GM12891 (cell line): ENCODE measurements at regions not wholly inside any gene's neighbourhood (a gene's known extent, or its start where the extent isn't known, plus 50 kb on each side); places are given as distances from the start of the nearest gene placed in this dataset.
"Not testable (repeated sequence)": the region's sequence is repeated elsewhere in the genome, so short reads cannot be mapped to it uniquely, and the experiment has no call there.

Experiments used
- DNase-seq: peaks from one replicate; pipeline ENCODE4 v3.0.0; 2011; ENCODE audit warnings: low spot score; ENCODE audit not compliant: insufficient read length
- FAIRE-seq: peaks from 2 replicates; lab custom pipeline; 2011; peaks lifted over from hg19 to GRCh38; lab: Jason Lieb, UNC
- PAX5 ChIP-seq: IDR thresholded peaks from 2 replicates; pipeline ENCODE4 v1.6.1; 2011; ENCODE audit warnings: low read length, moderate library complexity, mild to moderate bottlenecking; ENCODE audit not compliant: insufficient read depth, severe bottlenecking
- POLR2A ChIP-seq: IDR thresholded peaks from 2 replicates; pipeline ENCODE4 v1.6.1; 2011; ENCODE audit warnings: low read depth, low read length, control low read depth
- POLR2AphosphoS5 ChIP-seq: IDR thresholded peaks from 2 replicates; pipeline ENCODE4 v1.6.1; 2011; ENCODE audit warnings: low read depth, low read length, control low read depth
- POU2F2 ChIP-seq: IDR thresholded peaks from 2 replicates; pipeline ENCODE4 v1.6.1; 2011; ENCODE audit warnings: low read depth, mild to moderate bottlenecking, control low read depth, low read length, moderate library complexity
- SPI1 ChIP-seq: IDR thresholded peaks from 2 replicates; pipeline ENCODE4 v1.6.1; 2011; ENCODE audit warnings: low read depth, low read length, control low read depth
- TAF1 ChIP-seq: IDR thresholded peaks from 2 replicates; pipeline ENCODE4 v1.6.1; 2011; ENCODE audit warnings: low read depth, low read length, control low read depth

DNA sequence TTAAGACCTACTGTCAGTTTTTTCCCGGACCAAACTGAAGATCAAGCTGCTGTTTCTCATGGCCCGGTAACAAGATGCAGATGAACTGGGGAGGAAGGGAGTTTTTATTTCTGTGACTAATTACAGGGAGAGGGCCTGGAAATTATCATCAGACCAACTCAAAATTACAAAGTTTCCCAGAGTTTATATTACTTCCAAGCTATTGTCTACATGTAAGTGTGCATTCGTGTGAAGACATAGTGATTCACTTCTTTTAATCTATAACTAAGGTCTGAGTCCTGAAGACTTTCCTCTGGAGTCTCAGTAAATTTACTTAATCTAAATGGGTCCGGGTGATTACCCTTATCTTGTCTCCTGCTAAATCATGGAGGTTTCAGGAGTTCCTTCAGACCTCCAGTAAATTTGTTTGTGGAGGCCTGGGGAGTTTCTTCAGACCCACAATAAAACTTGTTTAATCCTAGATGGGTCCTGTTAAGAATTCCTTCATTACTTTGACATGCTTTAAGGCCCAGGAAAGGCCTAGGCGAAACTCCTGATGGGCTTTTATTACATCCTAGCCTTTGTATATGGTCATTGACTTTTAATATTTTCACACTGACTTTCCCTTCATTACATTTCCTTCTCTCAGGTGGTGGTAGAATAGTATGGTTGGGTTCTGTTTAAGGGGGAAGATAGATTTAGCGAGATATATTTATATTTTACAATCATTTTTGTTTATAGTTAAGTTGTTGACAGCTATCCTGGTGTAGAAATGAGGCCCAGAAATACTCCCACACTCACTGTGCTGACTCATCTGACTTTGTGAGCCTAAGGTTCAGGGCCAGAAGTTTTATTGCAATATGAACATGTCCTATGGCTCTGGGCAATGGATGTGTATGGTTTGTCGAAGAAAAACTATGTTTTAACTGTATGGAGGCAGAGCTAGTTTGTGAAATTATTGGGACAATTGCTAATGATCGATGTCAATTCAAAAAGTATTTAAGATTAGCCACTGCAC, 627.0 kb upstream of the FBXO33 start:
- TF ChIP-seq POLR2A (no peak), SPI1 (no peak), POLR2AphosphoS5 (no peak), PAX5 (no peak), TAF1 (no peak), POU2F2 (no peak)
- FAIRE-seq: no peak
- no peak for DNase-seq

DNA sequence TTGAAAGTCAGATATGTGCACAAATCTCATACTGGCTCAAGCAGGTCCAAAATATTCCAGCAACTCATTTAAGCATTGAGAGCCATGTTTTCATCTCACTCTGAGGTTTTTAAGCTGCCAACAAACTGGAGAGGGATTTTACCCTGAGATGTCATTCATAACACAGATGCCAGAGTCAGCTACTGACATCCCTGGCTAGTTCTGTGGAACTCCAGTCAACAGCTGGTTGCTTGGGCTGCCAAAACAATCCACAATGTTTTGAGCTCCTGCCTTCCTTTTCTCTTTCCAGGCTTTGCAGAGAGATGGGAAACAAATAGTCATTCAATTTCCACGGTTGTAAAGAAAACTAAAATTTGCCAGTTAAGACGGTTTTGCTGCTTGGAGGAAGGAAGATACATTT, 621.2 kb upstream of the FBXO33 start:
- no peak for DNase-seq

DNA sequence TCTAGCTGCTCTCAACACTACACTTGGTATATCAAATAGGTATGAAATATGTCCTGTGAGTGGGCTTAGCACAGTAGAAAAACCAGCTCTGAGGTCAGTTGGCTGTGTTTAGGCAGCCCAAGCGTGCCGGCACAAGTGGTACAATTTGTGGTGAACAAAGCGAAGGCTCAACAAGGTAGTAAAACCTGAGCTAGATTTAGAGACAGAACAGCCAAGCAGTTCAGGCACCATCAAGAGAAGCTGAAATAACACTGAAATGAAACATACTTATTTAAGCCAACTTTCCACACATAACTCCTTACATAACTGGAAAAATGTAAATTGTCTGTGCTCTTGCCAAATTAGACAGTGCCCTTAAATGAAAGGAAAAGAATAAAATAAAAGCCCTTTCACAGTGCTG, 596.8 kb upstream of the FBXO33 start:
- no peak for DNase-seq
- TF ChIP-seq POLR2A: no peak
- TF ChIP-seq TAF1: no peak
- no peak for TF ChIP-seq POU2F2
- FAIRE-seq: no peak

More for the DNA sequence above, 621.2 kb upstream of the FBXO33 start:
- no peak for FAIRE-seq
- TF ChIP-seq TAF1 (no peak), PAX5 (no peak)

- no peak for DNase-seq
- FAIRE-seq: no peak
Measured at GRCh38 chr14:40025101-40025500, 592.9 kb upstream of the FBXO33 start.

DNA sequence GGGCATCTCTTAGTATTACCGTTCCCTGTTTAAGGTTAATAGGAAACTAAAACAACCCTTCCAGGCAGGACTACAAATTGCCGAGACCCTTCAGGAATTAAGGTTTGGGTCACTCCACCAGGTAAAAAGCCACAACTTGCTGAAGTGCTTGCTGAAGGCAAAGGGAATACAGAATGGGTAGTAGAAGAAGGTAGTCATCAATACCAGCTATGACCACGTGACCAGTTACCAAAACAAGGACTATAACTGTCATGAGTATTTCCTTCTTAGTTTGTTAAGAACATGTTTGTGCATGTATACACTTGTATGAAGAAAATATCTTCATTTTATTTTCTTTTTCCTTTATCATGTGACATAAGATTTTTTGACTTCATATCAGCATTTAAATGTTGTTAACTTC, 578.7 kb upstream of the FBXO33 start:
- DNase-seq: no peak
- TF ChIP-seq PAX5 (no peak), POLR2AphosphoS5 (no peak), POU2F2 (no peak), SPI1 (no peak), TAF1 (no peak), POLR2A (no peak)
- no peak for FAIRE-seq

More at GRCh38 chr14:40025101-40025500, 592.9 kb upstream of the FBXO33 start:
- TF ChIP-seq TAF1 (no peak), POU2F2 (no peak), SPI1 (no peak), POLR2A (no peak), POLR2AphosphoS5 (no peak), PAX5 (no peak)

- TF ChIP-seq PAX5: no peak
- no peak for TF ChIP-seq SPI1
- no peak for TF ChIP-seq POLR2A
- no peak for TF ChIP-seq POLR2AphosphoS5
- no peak for TF ChIP-seq POU2F2
- no peak for TF ChIP-seq TAF1
- FAIRE-seq: no peak
- no peak for DNase-seq
Measured at GRCh38 chr14:40009771-40010170, 577.5 kb upstream of the FBXO33 start.

- not testable (repeated sequence) for FAIRE-seq, DNase-seq
Measured at GRCh38 chr14:40008345-40008744, 576.1 kb upstream of the FBXO33 start.

DNA sequence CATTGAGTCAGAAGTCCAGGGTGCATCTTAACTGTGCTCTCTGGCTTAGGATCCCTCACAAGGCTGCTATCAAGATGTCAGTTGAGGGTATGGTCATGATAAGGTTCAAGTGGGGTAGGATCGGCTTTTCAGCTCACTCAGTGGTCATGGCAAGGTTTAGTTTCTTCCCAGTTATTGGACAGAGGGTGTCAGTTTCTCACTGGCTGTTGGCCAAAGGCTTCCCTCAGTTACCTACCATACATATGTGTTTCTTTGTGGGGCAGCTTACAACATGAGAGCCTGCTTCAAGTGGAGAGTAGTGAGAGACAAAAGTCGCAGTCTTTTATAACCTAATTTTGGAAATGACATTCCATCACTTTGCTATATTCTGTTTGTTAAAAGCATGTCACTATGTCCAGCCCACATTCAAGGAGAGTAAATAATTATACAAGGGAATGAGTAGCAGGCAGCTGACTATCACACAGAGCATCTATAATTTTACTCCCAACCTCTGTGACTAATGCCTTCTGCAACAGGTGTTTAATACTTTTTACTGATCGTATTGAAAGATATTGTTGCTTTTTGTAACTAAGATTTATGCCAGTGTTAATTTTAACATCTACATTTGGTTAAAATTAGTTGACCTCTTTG, 572.8 kb upstream of the FBXO33 start:
- DNase-seq (no peak), FAIRE-seq (no peak)
- TF ChIP-seq POLR2AphosphoS5: no peak
- TF ChIP-seq POLR2A: no peak
- TF ChIP-seq POU2F2: no peak
- TF ChIP-seq TAF1: no peak
- TF ChIP-seq SPI1: no peak
- TF ChIP-seq PAX5: no peak

- no peak for TF ChIP-seq POLR2A
- no peak for TF ChIP-seq PAX5
- no peak for TF ChIP-seq POLR2AphosphoS5
- no peak for TF ChIP-seq POU2F2
- no peak for TF ChIP-seq TAF1
- TF ChIP-seq SPI1: no peak
- FAIRE-seq: no peak
- no peak for DNase-seq
Measured at GRCh38 chr14:40003773-40004172, 571.5 kb upstream of the FBXO33 start.

GRCh38 chr14:39998854-39999253, 566.6 kb upstream of the FBXO33 start:
- DNase-seq (no peak), FAIRE-seq (no peak)
- TF ChIP-seq PAX5: no peak
- TF ChIP-seq SPI1: no peak
- TF ChIP-seq POU2F2: no peak
- TF ChIP-seq POLR2AphosphoS5: no peak
- TF ChIP-seq POLR2A: no peak
- TF ChIP-seq TAF1: no peak
